ENCODE measurements at regions not wholly inside any gene's neighbourhood (a gene's known extent, or its start where the extent isn't known, plus 50 kb on each side); places are given as distances from the start of the nearest gene placed in this dataset.

DNA sequence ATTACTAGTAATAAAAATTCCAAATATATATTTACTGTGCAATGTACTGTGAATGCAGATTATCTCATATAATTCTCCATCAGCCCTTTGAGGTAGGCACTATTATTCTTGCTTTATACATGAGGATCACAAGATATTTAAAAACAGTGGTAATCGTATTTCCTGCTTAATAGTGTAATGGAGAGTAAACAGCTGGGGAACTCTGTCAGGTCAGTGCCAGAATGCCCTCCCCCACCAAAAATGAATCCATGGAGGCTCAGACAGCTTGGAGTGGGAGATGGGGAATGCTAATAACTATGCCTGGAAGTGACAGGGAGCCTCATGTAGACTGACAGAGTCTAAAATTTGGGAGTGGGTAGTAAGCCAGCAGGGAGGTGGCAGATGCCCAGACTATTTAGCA is 153.6 kb downstream of the PAH start:
- Histone ChIP-seq H3K79me2 (ENCODE audit: control insufficient read depth, insufficient read depth, low read length) (no peaks in the 10 kb centered on the region), H3K9me3 (replicated peaks; ENCODE audit: control insufficient read depth, insufficient read depth, low read length) (no peaks in the 10 kb centered on the region), H3K36me3 (ENCODE audit: control insufficient read depth in 2 of 2, extremely low read depth in 1 of 2, insufficient read depth in 2 of 2, low read length in 2 of 2) (no peaks in the 10 kb centered on the region), H2AFZ (ENCODE audit: low read depth, low read length) (no peak overlapping the region), H3K9ac (replicated peaks; ENCODE audit: extremely low read depth, insufficient read depth, low read length) (no peak overlapping the region), H3K4me3 (replicated peaks in 1 of 3; ENCODE audit: insufficient read depth in 1 of 3, low read depth in 1 of 3, low read length in 3 of 3) (no peak overlapping the region), H3K4me2 (ENCODE audit: insufficient read depth, low read length) (no peak overlapping the region), H3K27me3 (ENCODE audit: control insufficient read depth in 2 of 2, insufficient read depth in 2 of 2, low read length in 2 of 2) (no peaks in the 10 kb centered on the region), H4K20me1 (replicated peaks; ENCODE audit: control insufficient read depth, extremely low read depth, insufficient read depth, low read length) (no peaks in the 10 kb centered on the region), H3K9me1 (replicated peaks; ENCODE audit: control insufficient read depth, extremely low read depth, insufficient read depth, low read length) (no peaks in the 10 kb centered on the region), H3K4me1 (ENCODE audit: control insufficient read depth, extremely low read depth, insufficient read depth, low read length) (no peaks in the 10 kb centered on the region), H3K27ac (ENCODE audit: insufficient read depth, low read depth, low read length) (no peak overlapping the region)
- DNase-seq (ENCODE audit: low read depth, low spot score) (no peak), FAIRE-seq (no peak)
- ChIA-PET POLR2A (no interaction called here), CTCF (no interaction called here)
- TF ChIP-seq MYC (IDR thresholded peaks at IDR 0.05; ENCODE audit: low read depth, low read length) (no peak), FOS (IDR thresholded peaks at IDR 0.05; ENCODE audit: borderline replicate concordance, insufficient read depth, low read length) (no peak), POLR2A (IDR thresholded peaks at IDR 0.05; ENCODE audit: low read depth, low read length) (no peak), EZH2 (IDR thresholded peaks at IDR 0.05; ENCODE audit: borderline replicate concordance, low read depth, low read length, severe bottlenecking) (no peak), GATA2 (IDR thresholded peaks at IDR 0.05; ENCODE audit: insufficient read depth, insufficient read length, low read depth, low read length) (no peak), MAX (IDR thresholded peaks at IDR 0.05; ENCODE audit: insufficient read depth, insufficient read length) (no peak), JUN (IDR thresholded peaks at IDR 0.05; ENCODE audit: borderline replicate concordance, insufficient read depth, insufficient read length, low read depth) (no peak)
- no TSS peak for BruUV-seq (replicated peaks)
- intact Hi-C loops (cut with micrococcal nuclease) (no loop called here), dilution Hi-C loops (cut with MboI; ENCODE audit: extremely low pct_ligation_motif_present, low sequenced_read_pairs) (no loop called here)

DNA sequence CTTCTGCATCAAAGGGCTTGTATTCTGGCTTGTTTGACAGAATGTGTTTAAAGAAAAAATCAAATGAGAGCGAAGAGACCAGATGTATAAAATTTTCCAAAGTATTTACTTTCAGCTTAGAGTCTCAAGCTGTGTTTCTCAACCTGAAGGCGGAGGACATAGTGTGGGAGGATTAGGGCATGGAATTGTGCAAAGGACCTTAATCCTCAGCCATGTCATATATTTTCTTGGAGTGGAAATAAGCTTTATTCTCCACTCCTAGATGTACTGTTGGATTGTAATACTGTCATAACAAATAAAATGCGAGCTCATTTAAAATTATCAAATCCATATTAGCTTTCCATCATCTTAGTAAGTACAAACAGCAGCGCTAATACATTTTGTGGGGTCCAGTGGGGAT is 154.0 kb downstream of the PAH start:
- intact Hi-C loops (cut with micrococcal nuclease), result no loop called here
- ChIA-PET POLR2A (no interaction called here), CTCF (no interaction called here)
- no peaks in the 10 kb centered on the region for H3K36me3 ChIP-seq (ENCODE audit: control insufficient read depth in 2 of 2, extremely low read depth in 1 of 2, insufficient read depth in 2 of 2, low read length in 2 of 2)
- H3K9me1 ChIP-seq (replicated peaks; ENCODE audit: control insufficient read depth, extremely low read depth, insufficient read depth, low read length), result no peaks in the 10 kb centered on the region
- H4K20me1 ChIP-seq (replicated peaks; ENCODE audit: control insufficient read depth, extremely low read depth, insufficient read depth, low read length), result no peaks in the 10 kb centered on the region
- no peak overlapping the region for H3K27ac ChIP-seq (ENCODE audit: insufficient read depth, low read depth, low read length)
- no peaks in the 10 kb centered on the region for H3K9me3 ChIP-seq (replicated peaks; ENCODE audit: control insufficient read depth, insufficient read depth, low read length)
- FAIRE-seq (no peak), DNase-seq (ENCODE audit: low read depth, low spot score) (no peak)
- H3K79me2 ChIP-seq (ENCODE audit: control insufficient read depth, insufficient read depth, low read length), result no peaks in the 10 kb centered on the region
- H3K4me3 ChIP-seq (replicated peaks in 1 of 3; ENCODE audit: insufficient read depth in 1 of 3, low read depth in 1 of 3, low read length in 3 of 3), result no peak overlapping the region
- no peaks in the 10 kb centered on the region for H3K27me3 ChIP-seq (ENCODE audit: control insufficient read depth in 2 of 2, insufficient read depth in 2 of 2, low read length in 2 of 2)
- no TSS peak for BruUV-seq (replicated peaks)
- dilution Hi-C loops (cut with MboI; ENCODE audit: extremely low pct_ligation_motif_present, low sequenced_read_pairs), result no loop called here
- H3K4me1 ChIP-seq (ENCODE audit: control insufficient read depth, extremely low read depth, insufficient read depth, low read length), result no peaks in the 10 kb centered on the region
- no peak overlapping the region for H3K4me2 ChIP-seq (ENCODE audit: insufficient read depth, low read length)
- no peak overlapping the region for H3K9ac ChIP-seq (replicated peaks; ENCODE audit: extremely low read depth, insufficient read depth, low read length)
- no peak for TF ChIP-seq POLR2AphosphoS5 (IDR thresholded peaks at IDR 0.05; ENCODE audit: insufficient read depth, low read depth, low read length)
- no peak for TF ChIP-seq MYC (IDR thresholded peaks at IDR 0.05; ENCODE audit: low read depth, low read length)
- no peak for TF ChIP-seq MAX (IDR thresholded peaks at IDR 0.05; ENCODE audit: insufficient read depth, insufficient read length)
- no peak for TF ChIP-seq POLR2A (IDR thresholded peaks at IDR 0.05; ENCODE audit: low read depth, low read length)
- no peak for TF ChIP-seq FOS (IDR thresholded peaks at IDR 0.05; ENCODE audit: borderline replicate concordance, insufficient read depth, low read length)
- TF ChIP-seq CTCF (IDR thresholded peaks at IDR 0.05; ENCODE audit: extremely low read depth in 1 of 2, insufficient read depth in 1 of 2, low read depth in 1 of 2, low read length in 2 of 2), result no peak
- TF ChIP-seq JUN (IDR thresholded peaks at IDR 0.05; ENCODE audit: borderline replicate concordance, insufficient read depth, insufficient read length, low read depth), result no peak
- TF ChIP-seq GATA2 (IDR thresholded peaks at IDR 0.05; ENCODE audit: insufficient read depth, insufficient read length, low read depth, low read length), result no peak
- TF ChIP-seq EZH2 (IDR thresholded peaks at IDR 0.05; ENCODE audit: borderline replicate concordance, low read depth, low read length, severe bottlenecking), result no peak
- no peak overlapping the region for H2AFZ ChIP-seq (ENCODE audit: low read depth, low read length)

Measured in endothelial cell of umbilical vein (primary cell).